Fibroblast of villous mesenchyme (primary cell): ENCODE measurements at regions not wholly inside any gene's neighbourhood (a gene's known extent, or its start where the extent isn't known, plus 50 kb on each side); places are given as distances from the start of the nearest gene placed in this dataset.
"Not testable (repeated sequence)": the region's sequence is repeated elsewhere in the genome, so short reads cannot be mapped to it uniquely, and the experiment has no call there.

Experiments
- DNase-seq: peaks from one replicate; pipeline ENCODE4 v3.0.0-alpha.2; 2010; ENCODE audit warnings: low read depth
- H3K4me3 ChIP-seq: 2 replicates; pipeline ENCODE4 v1.5.1; 2011; ENCODE audit warnings: low read depth, mild to moderate bottlenecking, low read length
- CTCF ChIP-seq: IDR thresholded peaks from 2 replicates; pipeline ENCODE4 v1.5.1; 2012; ENCODE audit warnings: low read depth, mild to moderate bottlenecking, low read length; ENCODE audit not compliant: insufficient read depth

- DNase-seq = no peak
- H3K4me3 ChIP-seq = no peak overlapping the region
- TF ChIP-seq CTCF = no peak
Measured at GRCh38 chrX:51215856-51216255, 116.8 kb upstream of the NUDT10 start.

- no peak overlapping the region for H3K4me3 ChIP-seq
- DNase-seq = no peak
- no peak for TF ChIP-seq CTCF
Measured at GRCh38 chrX:51242212-51242611, 90.4 kb upstream of the NUDT10 start.

GRCh38 chrX:51257490-51257889 lies 75.1 kb upstream of the NUDT10 start:
- no peak for DNase-seq
- TF ChIP-seq CTCF = no peak
- no peak overlapping the region for H3K4me3 ChIP-seq

GRCh38 chrX:51262271-51262670 lies 70.4 kb upstream of the NUDT10 start:
- DNase-seq, H3K4me3 ChIP-seq: not testable (repeated sequence)

GRCh38 chrX:51272638-51273037 lies 60.0 kb upstream of the NUDT10 start:
- no peak for DNase-seq
- TF ChIP-seq CTCF = no peak
- H3K4me3 ChIP-seq = no peak overlapping the region

GRCh38 chrX:51281758-51282318 lies 50.8 kb upstream of the NUDT10 start:
- no peak for TF ChIP-seq CTCF
- H3K4me3 ChIP-seq = no peak overlapping the region
- no peak for DNase-seq
